SKM-1 (cell line): ENCODE measurements at regions not wholly inside any gene's neighbourhood (a gene's known extent, or its start where the extent isn't known, plus 50 kb on each side); places are given as distances from the start of the nearest gene placed in this dataset.

ENCODE experiments used
- DNase-seq: peaks from one replicate; lab custom pipeline; 2025; ENCODE audit not compliant: unreplicated experiment; lab: John Stamatoyannopoulos, UW

DNA sequence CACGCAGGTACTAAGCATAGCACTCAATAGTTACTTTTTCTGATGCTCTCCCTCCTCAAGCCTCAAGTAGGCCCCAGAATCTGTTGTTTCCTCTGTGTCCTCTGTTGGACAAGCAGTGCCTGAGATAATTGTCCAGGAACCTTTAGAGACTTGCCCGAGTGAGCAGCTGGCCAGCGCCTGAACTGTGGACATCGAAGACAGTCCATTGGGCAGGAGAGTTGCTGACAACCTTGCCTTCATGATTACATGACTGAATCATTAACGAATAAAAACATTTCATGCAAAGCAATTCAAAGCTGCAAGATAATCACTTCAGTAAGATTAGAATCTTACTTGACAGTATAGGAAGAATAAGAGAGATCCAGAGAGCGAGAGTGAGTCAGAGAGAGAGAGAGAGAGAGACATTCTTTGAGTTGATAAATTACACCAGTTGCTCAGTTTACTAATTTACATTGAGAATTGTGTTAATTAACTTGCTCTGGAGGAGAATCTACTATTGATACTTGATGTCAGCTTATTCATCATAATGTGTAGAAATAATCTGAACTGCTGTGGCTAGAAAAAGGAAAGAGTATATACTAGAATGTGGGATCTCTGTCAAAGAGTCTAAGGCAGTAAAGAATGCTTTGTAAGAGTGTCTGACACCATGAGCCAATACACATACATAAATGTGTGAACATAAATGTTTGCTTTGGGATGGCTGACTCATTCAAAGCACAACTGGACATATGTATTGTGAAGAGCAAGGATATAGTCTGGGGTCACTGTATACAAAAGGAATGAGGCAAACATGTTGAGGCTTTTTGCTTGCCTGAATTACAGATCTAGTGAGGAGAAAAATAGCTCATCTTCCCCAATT lies 216.0 kb downstream of the ZNF326 start:
- DNase-seq = no peak

DNA sequence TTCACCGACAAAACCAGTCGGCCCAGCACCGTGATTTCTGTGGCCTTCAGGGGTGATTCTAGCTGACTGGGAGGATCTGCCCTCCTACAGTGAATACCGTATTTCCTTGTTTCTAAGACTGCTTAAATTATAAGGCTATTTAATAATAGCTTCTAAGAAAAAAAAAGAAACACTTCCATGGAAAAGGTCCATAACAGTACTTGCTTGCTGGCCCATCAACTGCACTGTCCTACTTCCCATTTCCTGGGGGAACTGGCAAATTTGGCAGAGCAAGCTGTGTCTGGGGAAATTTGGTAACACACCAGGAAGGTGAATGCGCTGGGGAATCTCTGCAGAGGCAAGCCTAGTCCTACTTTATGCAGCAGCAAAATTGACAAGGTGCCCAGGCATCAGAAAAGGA lies 214.0 kb downstream of the ZNF326 start:
- DNase-seq = no peak

DNA sequence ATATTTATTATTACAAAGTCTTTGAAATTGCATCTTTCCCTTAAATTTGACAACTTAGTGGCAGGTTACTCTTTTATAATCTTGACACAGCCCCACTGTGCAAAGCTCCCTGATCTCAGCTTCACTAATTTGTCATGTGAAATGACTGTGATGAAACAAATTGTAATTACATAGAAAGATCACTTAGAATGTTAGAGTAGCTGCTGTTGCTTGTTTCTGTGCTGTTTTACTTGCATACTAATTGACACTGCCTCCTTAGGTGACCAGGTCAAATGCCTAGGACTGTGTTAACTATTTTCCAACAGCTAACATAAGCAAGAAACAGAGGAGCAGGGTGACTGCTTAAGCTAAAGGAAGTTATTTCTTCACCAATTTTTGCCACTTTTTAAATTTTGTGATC lies 211.3 kb downstream of the ZNF326 start:
- DNase-seq = no peak

DNA sequence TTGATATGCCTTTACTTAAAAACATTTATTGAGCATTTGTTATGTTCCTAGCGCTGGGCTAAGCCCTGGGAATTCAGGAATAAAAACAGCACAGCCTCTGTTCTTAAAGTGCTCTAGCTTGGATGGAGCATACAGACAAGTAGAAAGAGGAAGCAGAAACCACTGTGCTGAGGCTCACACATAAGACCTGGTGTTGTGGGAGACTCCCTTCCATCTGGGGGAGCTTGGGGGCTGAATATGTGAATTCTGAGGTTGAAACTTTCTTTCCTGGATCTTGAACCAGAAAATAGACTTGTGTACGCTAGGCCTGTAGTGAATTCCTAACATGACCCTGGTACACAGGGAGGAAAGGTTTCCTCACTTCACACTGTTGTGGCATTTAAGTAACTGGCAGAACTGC lies 209.9 kb downstream of the ZNF326 start:
- no peak for DNase-seq

DNA sequence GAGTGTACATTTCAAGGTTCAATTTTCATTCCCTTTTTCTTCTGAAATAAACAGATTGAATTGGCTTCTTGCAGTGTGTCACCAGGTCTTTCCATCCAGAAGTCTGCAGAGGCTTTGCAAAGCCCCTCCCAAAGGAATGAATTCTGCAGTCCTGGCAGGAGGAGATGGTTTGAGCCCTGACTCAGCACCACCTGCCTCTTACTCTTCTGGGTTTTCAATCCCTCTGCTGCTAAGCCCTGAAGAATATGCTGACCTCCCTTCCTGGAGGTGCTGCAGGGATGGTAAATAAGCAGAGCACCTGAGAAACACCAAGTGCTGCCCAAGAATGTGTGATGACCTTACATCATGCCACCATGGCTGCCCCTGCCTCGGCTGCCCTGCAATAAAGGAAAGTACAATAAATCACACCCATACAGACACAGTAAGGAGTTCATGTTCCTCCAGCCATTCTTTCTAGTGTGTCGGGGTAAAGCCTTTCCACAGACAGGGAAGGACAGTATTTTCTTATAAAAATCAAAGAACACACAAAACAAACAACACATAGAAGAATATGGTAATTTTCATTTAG lies 209.2 kb downstream of the ZNF326 start:
- no peak for DNase-seq

DNA sequence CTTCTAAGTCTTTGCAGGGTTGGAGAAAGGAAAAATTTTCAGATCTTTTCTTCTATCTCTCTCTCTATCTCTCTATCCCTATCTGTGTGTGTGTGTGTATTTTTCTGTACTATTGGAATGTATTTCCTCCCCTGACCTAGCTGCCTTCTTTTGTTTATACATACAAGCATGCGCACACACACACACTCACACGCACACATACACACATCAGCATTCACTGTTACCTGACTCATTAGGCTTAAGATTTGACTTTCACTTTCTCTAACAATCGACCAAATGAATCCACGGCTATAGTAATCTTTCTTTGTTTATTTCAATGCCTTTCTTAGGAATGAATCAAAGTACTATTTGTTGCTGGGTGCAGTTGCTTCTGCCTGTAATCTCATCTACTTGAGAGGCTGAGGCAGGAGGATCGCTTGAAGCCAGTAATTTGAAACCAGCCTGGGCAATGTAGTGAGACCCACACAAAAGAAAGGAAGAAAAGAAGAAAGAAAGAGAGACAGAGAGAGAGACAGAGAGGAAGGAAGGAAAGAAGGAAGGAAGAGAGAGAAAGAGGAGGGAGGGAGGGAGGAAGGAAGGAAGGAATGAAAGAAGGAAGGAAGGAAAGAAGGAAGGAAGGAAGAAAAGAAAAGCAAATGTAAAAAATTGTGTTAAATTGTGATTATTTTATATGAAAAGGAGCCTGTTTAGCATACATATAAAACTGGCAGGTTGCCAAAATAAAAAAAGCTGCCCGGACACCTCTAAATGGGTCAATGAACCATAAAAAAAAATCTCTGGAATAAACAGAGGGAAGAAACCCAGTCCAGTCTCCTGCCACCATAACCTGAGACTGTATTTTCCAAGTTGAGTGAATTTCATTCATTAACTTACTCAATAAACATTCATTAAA lies 206.8 kb downstream of the ZNF326 start:
- no peak for DNase-seq

DNA sequence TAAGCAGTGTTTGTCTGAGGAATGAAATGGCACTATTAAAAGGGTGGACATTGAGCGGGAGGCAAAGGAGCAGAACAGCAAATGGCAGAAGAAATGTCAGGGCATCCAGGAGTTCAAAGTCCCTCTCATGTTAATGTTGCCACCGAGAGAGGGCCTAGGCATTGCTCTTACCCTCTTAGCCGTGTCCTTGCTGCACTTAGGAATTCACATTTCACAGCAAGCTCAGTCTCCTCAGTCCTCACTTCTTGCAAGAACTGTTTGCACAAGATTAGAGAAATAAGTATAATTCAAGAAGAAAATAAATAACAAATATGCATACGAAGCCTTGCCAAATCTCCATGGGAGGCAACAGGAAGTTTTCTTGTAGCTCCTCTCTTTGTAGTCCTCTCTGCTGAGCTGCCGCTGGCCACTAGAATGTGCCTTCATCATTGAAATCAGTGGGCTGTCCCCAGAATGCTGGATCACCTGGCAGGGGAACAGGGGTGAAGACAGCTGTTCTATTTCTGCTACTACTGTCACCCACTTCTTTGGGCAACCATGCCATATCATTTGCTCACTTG lies 205.8 kb downstream of the ZNF326 start:
- no peak for DNase-seq

DNA sequence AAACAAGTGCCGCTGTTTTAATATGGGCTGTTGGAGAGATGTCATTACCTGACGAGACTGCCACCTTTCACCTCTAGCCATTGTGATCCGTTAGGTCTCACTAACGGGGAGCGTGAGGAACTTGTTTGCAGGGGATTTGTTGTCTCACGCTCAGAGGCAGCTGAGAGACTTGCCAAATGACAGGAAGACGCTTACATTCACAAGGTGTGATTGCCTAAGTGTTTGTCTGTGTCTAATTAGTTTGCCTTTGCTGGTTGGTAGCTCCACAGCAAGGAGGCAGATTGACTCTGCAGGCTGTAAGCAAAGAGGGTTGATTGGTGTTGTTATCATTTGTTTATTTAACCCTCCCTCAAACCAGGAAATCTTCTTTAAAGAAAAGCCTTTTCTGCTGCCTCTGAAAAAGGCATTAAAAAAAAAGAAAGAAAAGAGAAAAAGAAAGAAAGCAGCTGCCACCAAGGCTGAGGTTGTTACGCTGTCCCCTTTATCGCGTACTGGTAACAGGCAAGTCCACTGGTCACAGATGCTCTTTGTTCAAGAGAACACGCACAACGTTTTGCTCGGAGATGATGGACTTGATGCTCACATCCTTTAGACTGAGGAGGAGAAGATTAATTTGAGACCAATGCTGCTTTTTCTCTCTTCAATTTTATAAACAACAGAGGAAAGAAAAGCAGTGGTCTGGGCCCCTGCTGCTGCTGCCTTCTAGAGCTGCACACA lies 203.9 kb downstream of the ZNF326 start:
- DNase-seq = no peak

DNA sequence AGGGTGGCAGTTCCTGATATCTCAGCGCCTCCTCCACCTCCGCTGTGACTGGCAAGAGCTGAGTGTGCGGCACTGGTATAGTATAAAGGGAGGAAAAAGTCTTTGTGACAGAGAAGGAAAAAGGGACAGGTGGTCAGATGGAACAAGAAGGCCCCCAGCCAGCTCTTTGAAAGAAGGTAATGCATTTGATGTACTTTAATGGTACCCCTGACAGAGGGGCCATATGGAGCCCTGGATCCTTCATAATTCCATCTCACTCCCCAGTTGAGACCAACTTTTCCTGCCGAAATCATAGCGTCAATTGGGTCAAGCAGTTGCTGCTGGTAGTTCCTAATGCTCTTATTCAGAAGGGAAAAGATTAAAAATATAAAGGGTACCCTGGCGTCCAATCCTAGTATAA lies 198.2 kb downstream of the ZNF326 start:
- DNase-seq = no peak

DNA sequence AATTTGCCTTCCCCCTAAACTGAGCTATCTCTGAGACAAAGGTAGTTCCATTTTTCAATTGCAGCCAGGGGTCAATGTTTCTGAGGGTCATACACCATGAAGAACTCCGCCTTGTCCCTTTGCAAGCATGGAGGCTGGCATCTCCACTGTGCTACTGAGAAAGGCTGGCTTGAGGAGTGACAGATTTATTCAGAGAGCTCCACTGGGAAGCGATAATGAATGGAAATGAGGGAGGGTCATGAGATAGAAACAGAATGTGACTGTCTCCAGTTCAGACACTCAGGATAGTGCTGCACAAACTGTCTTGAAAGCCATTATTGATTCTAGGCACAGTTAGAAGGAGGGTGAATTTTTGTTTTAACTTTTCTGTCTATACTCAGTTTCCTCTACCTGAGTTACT lies 197.5 kb downstream of the ZNF326 start:
- no peak for DNase-seq

DNA sequence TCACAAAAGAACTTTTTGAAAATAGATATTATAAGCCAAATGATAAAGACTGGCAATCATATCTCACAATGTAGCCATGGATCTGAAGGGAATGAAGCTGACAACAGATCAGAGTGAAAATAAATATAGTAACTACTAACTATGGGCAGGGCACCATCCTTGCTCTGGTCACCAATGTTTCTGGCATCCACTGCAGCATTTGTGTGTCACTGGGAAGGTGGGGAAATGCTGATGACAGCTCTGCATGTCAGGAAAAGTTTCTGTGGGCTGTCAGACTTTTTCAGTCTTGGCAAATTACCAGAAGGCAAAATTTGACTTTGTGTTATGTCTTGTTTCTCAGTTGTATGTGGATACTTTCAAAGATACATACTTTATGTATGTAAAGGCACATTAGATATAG lies 195.6 kb downstream of the ZNF326 start:
- no peak for DNase-seq

DNA sequence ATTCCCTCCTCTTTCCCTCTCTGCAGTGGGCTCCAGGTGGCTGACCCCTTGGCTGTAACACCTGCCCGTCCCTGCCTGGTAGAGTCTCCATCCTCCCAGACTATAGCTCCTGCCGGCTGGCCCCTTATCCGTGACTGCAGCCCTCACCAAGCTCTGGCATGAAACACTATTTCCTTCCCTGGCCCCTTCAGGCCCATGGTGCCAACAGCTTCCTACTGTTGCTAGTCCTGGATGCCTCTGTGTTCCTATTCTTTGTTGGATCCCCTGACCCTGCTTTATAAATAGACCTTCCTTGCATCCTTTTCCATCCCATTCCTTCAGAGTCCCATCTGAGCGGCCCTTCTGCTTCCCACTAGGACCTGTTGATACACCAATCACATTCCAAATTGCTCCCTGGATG lies 195.0 kb downstream of the ZNF326 start:
- no peak for DNase-seq

DNA sequence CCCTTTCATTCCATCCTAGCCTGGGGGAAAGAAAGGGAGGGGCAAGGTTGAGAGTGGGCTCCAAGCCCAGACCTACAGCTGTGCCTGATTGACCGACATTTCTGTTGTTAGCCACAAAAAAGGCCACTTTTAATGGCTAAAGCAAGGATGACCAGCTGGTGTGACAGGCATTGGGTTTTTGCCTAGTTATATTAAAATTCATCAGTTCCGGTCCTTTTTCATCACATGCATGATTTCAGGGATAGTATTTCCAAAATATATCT lies 192.3 kb downstream of the ZNF326 start:
- no peak for DNase-seq

DNA sequence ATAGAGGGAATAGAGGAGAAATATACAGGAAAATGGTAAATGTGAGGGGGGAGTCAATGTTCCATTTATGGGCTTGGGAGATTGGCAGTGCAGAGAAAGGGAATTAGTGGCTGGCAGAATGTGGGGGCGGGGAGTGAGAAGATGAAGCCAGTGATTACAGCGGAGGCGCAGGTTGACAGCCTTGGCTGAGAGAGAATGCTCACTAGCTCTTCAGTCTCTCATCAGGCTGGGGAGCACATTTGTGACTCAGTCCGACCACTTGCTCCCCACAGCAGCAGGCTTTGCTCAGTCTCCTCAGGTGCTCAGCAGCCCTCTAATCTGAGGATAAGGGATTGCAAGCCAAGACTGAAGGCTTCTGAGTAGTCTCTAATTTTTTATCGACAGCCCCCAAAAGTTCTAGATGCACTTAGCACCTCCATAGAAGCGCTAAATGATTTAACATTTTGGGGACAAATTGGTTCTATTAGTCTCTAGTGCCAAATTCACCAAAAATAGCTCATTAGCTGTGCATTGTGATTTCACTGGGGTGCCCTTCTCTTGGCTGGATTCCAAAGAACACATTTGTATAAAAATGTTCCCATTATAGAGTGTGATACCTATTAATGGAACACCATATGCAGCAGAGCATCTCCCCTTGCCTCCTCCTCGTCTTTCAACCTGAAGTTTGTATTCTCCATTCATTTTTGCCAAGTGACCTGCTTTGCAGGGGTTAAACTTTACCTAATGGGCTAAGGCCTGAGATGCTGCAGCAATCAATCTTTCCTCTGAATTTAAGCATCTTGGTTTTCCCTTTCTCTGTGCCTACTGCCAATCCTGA lies 191.8 kb downstream of the ZNF326 start:
- DNase-seq = no peak

DNA sequence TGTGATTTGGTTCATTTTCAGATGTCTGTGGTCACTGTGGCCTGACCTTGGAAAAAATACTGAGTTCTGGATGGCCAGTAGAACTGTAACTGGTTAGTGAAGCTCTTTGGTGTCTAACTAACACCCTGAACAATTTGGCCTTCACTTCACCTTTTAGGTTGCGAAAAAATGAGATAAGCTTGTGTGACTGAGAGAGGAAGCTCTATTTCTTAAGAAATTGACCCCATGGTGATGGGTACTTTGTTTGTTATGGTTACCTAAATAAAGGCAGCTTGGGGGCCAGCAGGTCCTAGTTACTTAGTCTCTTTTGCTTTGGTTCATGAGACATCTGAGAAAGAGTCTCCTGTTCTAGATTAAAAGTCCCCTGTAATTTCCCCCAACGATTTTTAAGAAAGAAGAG lies 181.6 kb downstream of the ZNF326 start:
- DNase-seq = peak; percentile 87

DNA sequence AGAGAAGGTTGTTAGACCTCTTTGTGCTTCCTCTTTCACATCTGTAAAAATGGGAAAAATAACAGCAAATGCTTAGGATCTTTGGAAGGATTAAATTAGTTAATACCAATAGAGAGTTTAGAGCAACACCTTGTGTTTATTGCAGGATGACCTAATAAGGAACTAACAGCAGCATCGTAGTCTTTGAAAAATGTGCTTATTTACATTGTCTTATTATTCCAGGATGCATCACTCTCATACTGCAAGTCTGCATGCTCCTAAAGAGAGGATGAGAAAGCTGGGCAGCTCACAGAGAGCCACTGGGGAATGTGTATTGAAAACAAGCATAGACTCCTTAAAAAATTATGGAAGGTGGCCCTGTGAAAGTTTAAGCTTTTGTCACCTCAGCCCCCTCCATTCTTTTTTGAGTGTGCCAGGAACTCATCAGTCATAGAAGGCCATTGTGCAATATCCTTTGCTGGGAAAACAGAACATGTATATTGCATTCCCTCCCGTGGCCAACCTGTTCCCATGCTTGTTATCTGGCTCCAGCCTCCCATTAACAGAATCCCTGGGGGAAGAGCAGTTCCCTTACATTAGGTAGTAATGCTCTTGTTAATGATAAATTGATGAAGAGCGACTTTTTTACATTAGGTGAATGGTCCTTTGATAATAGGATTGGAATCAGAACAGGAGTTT lies 180.7 kb downstream of the ZNF326 start:
- no peak for DNase-seq

DNA sequence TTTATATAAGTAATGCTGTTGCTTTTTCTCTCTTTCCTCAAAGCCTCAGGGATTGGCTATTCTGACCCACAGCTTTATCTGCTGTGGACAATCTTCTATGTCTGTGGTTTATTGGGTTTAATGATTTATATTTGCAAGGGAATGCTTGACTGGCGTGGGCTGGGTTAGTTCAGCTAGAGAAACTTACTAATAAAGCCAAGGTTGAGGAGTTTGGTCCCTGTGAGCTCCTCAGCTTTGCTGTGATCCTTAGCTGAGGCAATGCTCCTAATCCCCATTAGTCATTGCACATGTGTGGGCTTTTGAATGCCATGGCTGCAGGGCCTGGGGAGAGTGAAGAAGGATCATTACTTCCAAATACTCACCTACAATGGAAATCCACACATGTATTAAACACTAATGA lies 179.3 kb downstream of the ZNF326 start:
- no peak for DNase-seq

DNA sequence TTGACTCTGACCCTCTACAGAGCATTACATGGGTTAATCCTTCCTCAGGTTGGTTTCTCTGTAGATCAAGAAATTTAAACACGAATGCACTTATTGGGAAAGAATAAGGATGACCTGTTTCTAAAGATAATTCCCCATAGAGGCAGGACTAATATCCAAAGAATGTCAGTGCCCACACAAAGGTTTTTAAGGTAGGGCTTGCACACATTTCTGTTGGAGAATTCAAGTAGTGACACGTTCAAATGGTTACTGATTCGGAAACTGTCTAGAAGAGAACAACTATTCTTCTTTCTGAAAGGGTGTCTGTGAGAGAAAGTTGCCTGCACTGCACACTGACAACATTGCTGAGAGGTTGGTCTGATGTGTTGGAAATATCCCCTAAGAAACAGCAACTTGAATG lies 167.3 kb downstream of the ZNF326 start:
- no peak for DNase-seq

DNA sequence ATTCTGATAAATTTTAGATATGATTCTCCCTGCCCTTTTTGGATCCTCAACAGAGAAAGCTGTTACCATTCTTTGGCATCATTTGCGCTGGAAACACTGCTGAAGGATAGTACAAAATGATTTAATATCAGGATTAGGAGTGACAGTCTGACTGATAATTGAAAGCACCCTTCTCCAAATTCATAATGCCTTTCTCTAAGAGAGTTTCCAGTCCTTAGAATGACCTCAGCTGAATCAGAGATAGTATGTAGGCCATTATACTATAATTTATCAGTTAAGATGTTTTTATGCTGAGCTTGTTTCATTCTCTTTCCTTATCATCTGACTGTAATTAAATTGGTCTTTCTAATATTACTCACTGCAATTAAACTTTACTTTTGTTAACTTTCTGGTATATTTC lies 166.7 kb downstream of the ZNF326 start:
- DNase-seq = no peak
